Stomach (tissue), 4 donors: ENCODE measurements at regions not wholly inside any gene's neighbourhood (a gene's known extent, or its start where the extent isn't known, plus 50 kb on each side); places are given as distances from the start of the nearest gene placed in this dataset.

ENCODE experiments used
- POLR2A ChIP-seq, 4 donors: fragments of 450-650 bp; IDR thresholded peaks; one replicate each; pipeline ENCODE4 v1.6.1; 2016; ENCODE audit warnings: antibody characterized with exemption in 4 of 4, control low read depth in 2 of 4, mild to moderate bottlenecking in 1 of 4, moderate library complexity in 1 of 4
- POLR2AphosphoS5 ChIP-seq, 3 donors: sonication (generic); formaldehyde crosslinking; IDR thresholded peaks; one replicate each; pipeline ENCODE4 v1.6.1; 2016; ENCODE audit warnings: antibody characterized with exemption in 3 of 3

DNA sequence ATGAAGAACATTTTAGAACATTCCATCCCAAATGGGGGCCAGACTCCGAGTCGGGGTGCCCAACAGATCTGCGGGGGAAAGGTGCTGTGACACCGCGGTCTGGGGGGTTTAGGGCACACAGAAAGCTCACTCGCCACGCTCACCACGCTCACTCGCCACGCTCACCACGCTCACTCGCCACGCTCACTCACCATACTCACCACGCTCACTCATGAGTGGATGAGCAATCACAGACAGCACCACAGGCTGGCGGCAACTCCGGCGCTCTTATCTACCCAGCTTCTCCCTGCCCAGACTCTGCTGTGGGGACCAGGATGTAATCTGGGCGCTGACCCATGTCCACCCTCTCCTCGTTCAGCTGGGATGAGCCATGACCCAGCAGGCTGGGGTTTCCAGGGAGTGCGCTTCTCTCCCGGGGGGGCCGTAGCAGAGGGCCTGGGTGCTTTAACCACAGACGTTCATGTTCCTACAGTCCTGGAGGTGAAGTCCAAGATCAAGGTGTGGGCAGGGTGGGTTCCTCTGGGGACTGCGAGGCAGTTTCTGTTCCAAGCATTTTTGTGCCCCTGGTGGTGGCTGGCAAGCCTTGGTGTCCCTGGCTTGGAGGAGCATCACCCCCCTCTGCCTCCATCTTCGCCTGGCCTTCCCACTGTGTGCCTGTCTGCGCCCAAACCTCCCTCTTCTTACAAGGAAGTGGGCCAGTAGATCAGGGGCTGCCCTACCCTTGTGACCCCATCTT is 141.2 kb downstream of the CTTN start:
- TF ChIP-seq POLR2A (IDR thresholded peaks at IDR 0.05) (no peak), POLR2AphosphoS5 (IDR thresholded peaks at IDR 0.05) (no peak)
